HepG2 (cell line): ENCODE measurements at regions not wholly inside any gene's neighbourhood (a gene's known extent, or its start where the extent isn't known, plus 50 kb on each side); places are given as distances from the start of the nearest gene placed in this dataset.

Experiments used
- ATF1 ChIP-seq: IDR thresholded peaks from 2 replicates; pipeline ENCODE4 v1.6.1; 2016; ENCODE audit warnings: mild to moderate bottlenecking, control low read depth
- IRX3 ChIP-seq: sonication (generic); formaldehyde crosslinking; IDR thresholded peaks from 2 replicates; pipeline ENCODE4 v1.8.1; 2023; ENCODE audit warnings: mild to moderate bottlenecking, low read depth, missing genetic modification reagents, borderline replicate concordance
- RBAK ChIP-seq: sonication (generic); formaldehyde crosslinking; IDR thresholded peaks from 2 replicates; pipeline ENCODE4 v1.5.1; 2020; ENCODE audit warnings: mild to moderate bottlenecking, missing genetic modification reagents
- STAG1 ChIP-seq: sonication (generic); formaldehyde crosslinking; IDR thresholded peaks from 2 replicates; pipeline ENCODE4 v1.4.0; 2020; ENCODE audit warnings: missing genetic modification reagents
- ZBED4 ChIP-seq: sonication (generic); formaldehyde crosslinking; IDR thresholded peaks from 2 replicates; pipeline ENCODE4 v1.4.0; 2020; ENCODE audit warnings: missing genetic modification reagents, borderline replicate concordance
- ZNF30 ChIP-seq: sonication (generic); formaldehyde crosslinking; IDR thresholded peaks from 2 replicates; pipeline ENCODE4 v1.5.0; 2020; ENCODE audit warnings: mild to moderate bottlenecking, missing genetic modification reagents

- TF ChIP-seq ZBED4 (no peak), RBAK (CRISPR knock-in tag) (no peak), ZNF30 (no peak), ATF1 (CRISPR knock-in tag) (no peak), IRX3 (CRISPR knock-in tag) (no peak), STAG1 (CRISPR knock-in tag) (no peak)
Measured at GRCh38 chr4:72761368-72762038, 192.5 kb upstream of the ADAMTS3 start.
